ENCODE measurements at regions not wholly inside any gene's neighbourhood (a gene's known extent, or its start where the extent isn't known, plus 50 kb on each side); places are given as distances from the start of the nearest gene placed in this dataset.

- TF ChIP-seq, protein P1, sequence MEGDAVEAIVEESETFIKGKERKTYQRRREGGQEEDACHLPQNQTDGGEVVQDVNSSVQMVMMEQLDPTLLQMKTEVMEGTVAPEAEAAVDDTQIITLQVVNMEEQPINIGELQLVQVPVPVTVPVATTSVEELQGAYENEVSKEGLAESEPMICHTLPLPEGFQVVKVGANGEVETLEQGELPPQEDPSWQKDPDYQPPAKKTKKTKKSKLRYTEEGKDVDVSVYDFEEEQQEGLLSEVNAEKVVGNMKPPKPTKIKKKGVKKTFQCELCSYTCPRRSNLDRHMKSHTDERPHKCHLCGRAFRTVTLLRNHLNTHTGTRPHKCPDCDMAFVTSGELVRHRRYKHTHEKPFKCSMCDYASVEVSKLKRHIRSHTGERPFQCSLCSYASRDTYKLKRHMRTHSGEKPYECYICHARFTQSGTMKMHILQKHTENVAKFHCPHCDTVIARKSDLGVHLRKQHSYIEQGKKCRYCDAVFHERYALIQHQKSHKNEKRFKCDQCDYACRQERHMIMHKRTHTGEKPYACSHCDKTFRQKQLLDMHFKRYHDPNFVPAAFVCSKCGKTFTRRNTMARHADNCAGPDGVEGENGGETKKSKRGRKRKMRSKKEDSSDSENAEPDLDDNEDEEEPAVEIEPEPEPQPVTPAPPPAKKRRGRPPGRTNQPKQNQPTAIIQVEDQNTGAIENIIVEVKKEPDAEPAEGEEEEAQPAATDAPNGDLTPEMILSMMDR (conservative IDR thresholded peaks at IDR 0.05; ENCODE audit: low read length) = no peak
- no peak for TF ChIP-seq EZH2phosphoT487 (IDR thresholded peaks at IDR 0.05; ENCODE audit: borderline replicate concordance)
Observed at GRCh38 chr3:76038949-76039348, 253.6 kb upstream of the ZNF717 start.

Measured in Loucy (cell line).